Endothelial cell of umbilical vein (primary cell): ENCODE measurements at regions not wholly inside any gene's neighbourhood (a gene's known extent, or its start where the extent isn't known, plus 50 kb on each side); places are given as distances from the start of the nearest gene placed in this dataset.

ENCODE experiments used
- BruUV-seq: library from RNA; stranded (reverse); fragments of 400-500 nt; replicated peaks from 2 replicates; lab custom pipeline; 2021; lab: Mats Ljungman, UMichigan
- CTCF ChIA-PET: fragments of 300-600, 350-600 bp; sonication (Branson Sonifier 250); formaldehyde crosslinking; loops from one replicate; lab custom pipeline; 2021; ENCODE audit warnings: antibody characterized with exemption, inconsistent platforms; lab: Charles Lee
- POLR2A ChIA-PET: fragments of 300-600, 350-600 bp; sonication (Branson Sonifier 250); formaldehyde crosslinking; loops from one replicate; lab custom pipeline; 2021; ENCODE audit warnings: antibody characterized with exemption, inconsistent platforms; lab: Charles Lee
- DNase-seq: peaks from one replicate; pipeline ENCODE4 v3.0.0-alpha.2; 2011; ENCODE audit warnings: low read depth, low spot score
- FAIRE-seq: peaks from 2 replicates; lab custom pipeline; 2011; peaks lifted over from hg19 to GRCh38; lab: Jason Lieb, UNC
- H2AFZ ChIP-seq: 2 replicates; pipeline ENCODE4 v1.6.0; 2012; ENCODE audit warnings: low read depth, low read length, control low read depth, inconsistent platforms
- H3K27ac ChIP-seq: 2 replicates; pipeline ENCODE4 v1.5.1; 2011; ENCODE audit warnings: low read depth, mild to moderate bottlenecking, control low read depth, low read length, moderate library complexity; ENCODE audit not compliant: insufficient read depth
- H3K27me3 ChIP-seq, 2 experiments: 2 replicates each; pipeline versions ENCODE4 v1.6.0 to v1.6.1; 2011; ENCODE audit warnings: low read length in 2 of 2, mixed read lengths in 1 of 2; ENCODE audit not compliant: control insufficient read depth in 2 of 2, insufficient read depth in 2 of 2
- H3K36me3 ChIP-seq, 2 experiments: 2 replicates in 1 of 2; 3 replicates in 1 of 2; pipeline ENCODE4 v1.5.1; 2011; ENCODE audit warnings: low read length in 2 of 2, mild to moderate bottlenecking in 1 of 2, moderate library complexity in 1 of 2; ENCODE audit not compliant: control insufficient read depth in 2 of 2, insufficient read depth in 2 of 2; ENCODE audit errors: extremely low read depth in 1 of 2
- H3K4me1 ChIP-seq: 3 replicates; pipeline ENCODE4 v1.5.1; 2011; ENCODE audit warnings: mild to moderate bottlenecking, low read length; ENCODE audit not compliant: control insufficient read depth, insufficient read depth; ENCODE audit errors: extremely low read depth
- H3K4me2 ChIP-seq: 2 replicates; pipeline ENCODE4 v1.6.1; 2011; ENCODE audit warnings: low read length, control low read depth, mixed read lengths; ENCODE audit not compliant: insufficient read depth
- H3K4me3 ChIP-seq, 3 experiments: fragments of 200-600 bp in 1 of 3; sonication (generic), shearing (Covaris generic) in 1 of 3; replicated peaks in 1 of 3; 2 replicates each; pipeline ENCODE4 v1.5.1; 2011 to 2016; ENCODE audit warnings: control low read depth in 3 of 3, low read length in 3 of 3, mild to moderate bottlenecking in 2 of 3, inconsistent platforms in 1 of 3, low read depth in 1 of 3, moderate library complexity in 1 of 3; ENCODE audit not compliant: insufficient read depth in 1 of 3
- H3K79me2 ChIP-seq: 2 replicates; pipeline ENCODE4 v1.6.0; 2012; ENCODE audit warnings: low read length, inconsistent platforms; ENCODE audit not compliant: control insufficient read depth, insufficient read depth
- H3K9ac ChIP-seq: replicated peaks from 2 replicates; pipeline ENCODE3; 2011; ENCODE audit warnings: low read length, control low read depth; ENCODE audit not compliant: insufficient read depth; ENCODE audit errors: extremely low read depth
- H3K9me1 ChIP-seq: replicated peaks from 3 replicates; pipeline ENCODE4 v1.6.0; 2011; ENCODE audit warnings: mild to moderate bottlenecking, low read length; ENCODE audit not compliant: control insufficient read depth, insufficient read depth; ENCODE audit errors: extremely low read depth
- H3K9me3 ChIP-seq: replicated peaks from 2 replicates; pipeline ENCODE4 v1.5.1; 2012; ENCODE audit warnings: low read length, inconsistent platforms; ENCODE audit not compliant: control insufficient read depth, insufficient read depth
- H4K20me1 ChIP-seq: replicated peaks from 2 replicates; pipeline ENCODE3; 2011; ENCODE audit warnings: mild to moderate bottlenecking, low read length; ENCODE audit not compliant: control insufficient read depth, insufficient read depth; ENCODE audit errors: extremely low read depth
- EZH2 ChIP-seq: IDR thresholded peaks from 2 replicates; pipeline ENCODE4 v1.6.1; 2012; ENCODE audit warnings: borderline replicate concordance, low read depth, mild to moderate bottlenecking, moderate library complexity, low read length, inconsistent platforms; ENCODE audit not compliant: severe bottlenecking
- FOS ChIP-seq: IDR thresholded peaks from 2 replicates; pipeline ENCODE4 v1.6.1; 2011; ENCODE audit warnings: mild to moderate bottlenecking, low read length, moderate library complexity, borderline replicate concordance; ENCODE audit not compliant: insufficient read depth
- GATA2 ChIP-seq: IDR thresholded peaks from 2 replicates; pipeline ENCODE4 v1.7.0; 2011; ENCODE audit warnings: low read depth, mild to moderate bottlenecking, moderate library complexity, mixed read lengths, low read length; ENCODE audit not compliant: insufficient read length, insufficient read depth
- JUN ChIP-seq: IDR thresholded peaks from 2 replicates; pipeline ENCODE4 v1.6.1; 2011; ENCODE audit warnings: borderline replicate concordance, low read depth; ENCODE audit not compliant: insufficient read length, insufficient read depth
- MAX ChIP-seq: IDR thresholded peaks from 2 replicates; pipeline ENCODE4 v1.6.1; 2011; ENCODE audit not compliant: insufficient read depth, insufficient read length
- MYC ChIP-seq: IDR thresholded peaks from one replicate; pipeline ENCODE4 v1.6.1; 2011; ENCODE audit warnings: mild to moderate bottlenecking, low read depth, low read length
- POLR2A ChIP-seq: IDR thresholded peaks from 2 replicates; pipeline ENCODE4 v1.6.1; 2012; ENCODE audit warnings: low read depth, mild to moderate bottlenecking, control low read depth, low read length
- POLR2AphosphoS5 ChIP-seq: IDR thresholded peaks from 2 replicates; pipeline ENCODE4 v1.6.1; 2012; ENCODE audit warnings: low read depth, mild to moderate bottlenecking, control low read depth, low read length, moderate library complexity; ENCODE audit not compliant: insufficient read depth
- dilution Hi-C: fragments of 300-500 bp; cut with MboI; formaldehyde crosslinking; loops from one replicate; pipeline ENCODE4 v1.15.0; 2019; ENCODE audit warnings: low sequenced_read_pairs; ENCODE audit not compliant: extremely low pct_ligation_motif_present
- intact Hi-C: fragments of 100-400 bp; cut with micrococcal nuclease; formaldehyde crosslinking; loops from one replicate; pipeline ENCODE4 v1.10.0; 2022
- TF ChIP-seq, protein P1 (sequence below), 2 donors: IDR thresholded peaks; 1 replicate in 1 of 2; 2 replicates in 1 of 2; pipeline ENCODE4 v1.5.1; 2011; ENCODE audit warnings: low read length in 2 of 2, mild to moderate bottlenecking in 2 of 2, moderate library complexity in 2 of 2, control low read depth in 1 of 2, inconsistent platforms in 1 of 2, low read depth in 1 of 2; ENCODE audit not compliant: insufficient read depth in 1 of 2; ENCODE audit errors: extremely low read depth in 1 of 2

- no peak for DNase-seq
- dilution Hi-C loops: no loop called here
- Histone ChIP-seq H3K27me3 (no peaks in the 10 kb centered on the region), H3K79me2 (no peaks in the 10 kb centered on the region), H3K4me3 (no peak overlapping the region), H3K9ac (no peak overlapping the region), H3K9me3 (no peaks in the 10 kb centered on the region), H3K36me3 (no peaks in the 10 kb centered on the region), H3K4me1 (no peaks in the 10 kb centered on the region), H2AFZ (no peak overlapping the region), H4K20me1 (no peaks in the 10 kb centered on the region), H3K9me1 (no peaks in the 10 kb centered on the region), H3K4me2 (no peak overlapping the region), H3K27ac (no peak overlapping the region)
- no peak for FAIRE-seq
- ChIA-PET CTCF (no interaction called here), POLR2A (no interaction called here)
- no peak for TF ChIP-seq FOS
- TF ChIP-seq, protein P1, sequence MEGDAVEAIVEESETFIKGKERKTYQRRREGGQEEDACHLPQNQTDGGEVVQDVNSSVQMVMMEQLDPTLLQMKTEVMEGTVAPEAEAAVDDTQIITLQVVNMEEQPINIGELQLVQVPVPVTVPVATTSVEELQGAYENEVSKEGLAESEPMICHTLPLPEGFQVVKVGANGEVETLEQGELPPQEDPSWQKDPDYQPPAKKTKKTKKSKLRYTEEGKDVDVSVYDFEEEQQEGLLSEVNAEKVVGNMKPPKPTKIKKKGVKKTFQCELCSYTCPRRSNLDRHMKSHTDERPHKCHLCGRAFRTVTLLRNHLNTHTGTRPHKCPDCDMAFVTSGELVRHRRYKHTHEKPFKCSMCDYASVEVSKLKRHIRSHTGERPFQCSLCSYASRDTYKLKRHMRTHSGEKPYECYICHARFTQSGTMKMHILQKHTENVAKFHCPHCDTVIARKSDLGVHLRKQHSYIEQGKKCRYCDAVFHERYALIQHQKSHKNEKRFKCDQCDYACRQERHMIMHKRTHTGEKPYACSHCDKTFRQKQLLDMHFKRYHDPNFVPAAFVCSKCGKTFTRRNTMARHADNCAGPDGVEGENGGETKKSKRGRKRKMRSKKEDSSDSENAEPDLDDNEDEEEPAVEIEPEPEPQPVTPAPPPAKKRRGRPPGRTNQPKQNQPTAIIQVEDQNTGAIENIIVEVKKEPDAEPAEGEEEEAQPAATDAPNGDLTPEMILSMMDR (IDR thresholded peaks at IDR 0.05; ENCODE audit: extremely low read depth in 1 of 2, insufficient read depth in 1 of 2, low read depth in 1 of 2, low read length in 2 of 2): no peak
- TF ChIP-seq MAX: no peak
- TF ChIP-seq MYC: no peak
- no peak for TF ChIP-seq JUN
- TF ChIP-seq GATA2: no peak
- no peak for TF ChIP-seq EZH2
- no peak for TF ChIP-seq POLR2AphosphoS5
- no peak for TF ChIP-seq POLR2A
- no TSS peak for BruUV-seq
- intact Hi-C loops: no loop called here
Observed at GRCh38 chr10:44462338-44462914, 77.5 kb upstream of the CXCL12 start.
